Activated CD8-positive, alpha-beta memory T cell treated with anti-CD3 and anti-CD28 coated beads for 1 hour (primary cell): ENCODE measurements at regions not wholly inside any gene's neighbourhood (a gene's known extent, or its start where the extent isn't known, plus 50 kb on each side); places are given as distances from the start of the nearest gene placed in this dataset.

Experiments
- DNase-seq, 2 donors: peaks; one replicate each; pipeline ENCODE4 v3.0.0-alpha.2; 2020; ENCODE audit warnings: low read depth in 1 of 2; ENCODE audit errors: extremely low read depth in 1 of 2

GRCh38 chr7:86949052-86949778 lies 110.2 kb downstream of the ELAPOR2 start:
- no peak for DNase-seq

- no peak for DNase-seq
These were observed 111.5 kb downstream of the ELAPOR2 start for GRCh38 chr7:86947929-86948328.

- DNase-seq = no peak
These were observed 116.0 kb downstream of the ELAPOR2 start for GRCh38 chr7:86943447-86943846.

- DNase-seq = no peak
These were observed 116.5 kb downstream of the ELAPOR2 start for GRCh38 chr7:86942995-86943394.

GRCh38 chr7:86942081-86942480 lies 117.4 kb downstream of the ELAPOR2 start:
- no peak for DNase-seq

GRCh38 chr7:86939197-86939814 lies 120.1 kb downstream of the ELAPOR2 start:
- DNase-seq = peak in 1 of 2 donors; percentile 8

GRCh38 chr7:86937363-86937878 lies 122.0 kb downstream of the ELAPOR2 start:
- no peak for DNase-seq

- DNase-seq = no peak
These were observed 126.1 kb downstream of the ELAPOR2 start for GRCh38 chr7:86933295-86933845.

- DNase-seq = no peak
These were observed 127.4 kb downstream of the ELAPOR2 start for GRCh38 chr7:86932038-86932512.

- DNase-seq = no peak
These were observed 128.0 kb downstream of the ELAPOR2 start for GRCh38 chr7:86931439-86931838.

GRCh38 chr7:86930554-86931307 lies 128.7 kb downstream of the ELAPOR2 start:
- DNase-seq = no peak

GRCh38 chr7:86929293-86930109 lies 130.0 kb downstream of the ELAPOR2 start:
- no peak for DNase-seq

GRCh38 chr7:86928308-86928707 lies 131.1 kb downstream of the ELAPOR2 start:
- DNase-seq = no peak

- peak in 1 of 2 donors; percentile 9 for DNase-seq
These were observed 132.7 kb downstream of the ELAPOR2 start for GRCh38 chr7:86926732-86927131.

- no peak for DNase-seq
These were observed 134.2 kb downstream of the ELAPOR2 start for GRCh38 chr7:86925221-86925620.

- DNase-seq = no peak
These were observed 135.9 kb downstream of the ELAPOR2 start for GRCh38 chr7:86923527-86923926.

GRCh38 chr7:86920154-86920553 lies 139.3 kb downstream of the ELAPOR2 start:
- no peak for DNase-seq

- no peak for DNase-seq
These were observed 141.2 kb downstream of the ELAPOR2 start for GRCh38 chr7:86918245-86918644.

- no peak for DNase-seq
These were observed 143.1 kb downstream of the ELAPOR2 start for GRCh38 chr7:86916277-86916825.

GRCh38 chr7:86914551-86914950 lies 144.9 kb downstream of the ELAPOR2 start:
- no peak for DNase-seq
